ENCODE measurements at regions not wholly inside any gene's neighbourhood (a gene's known extent, or its start where the extent isn't known, plus 50 kb on each side); places are given as distances from the start of the nearest gene placed in this dataset.

DNA sequence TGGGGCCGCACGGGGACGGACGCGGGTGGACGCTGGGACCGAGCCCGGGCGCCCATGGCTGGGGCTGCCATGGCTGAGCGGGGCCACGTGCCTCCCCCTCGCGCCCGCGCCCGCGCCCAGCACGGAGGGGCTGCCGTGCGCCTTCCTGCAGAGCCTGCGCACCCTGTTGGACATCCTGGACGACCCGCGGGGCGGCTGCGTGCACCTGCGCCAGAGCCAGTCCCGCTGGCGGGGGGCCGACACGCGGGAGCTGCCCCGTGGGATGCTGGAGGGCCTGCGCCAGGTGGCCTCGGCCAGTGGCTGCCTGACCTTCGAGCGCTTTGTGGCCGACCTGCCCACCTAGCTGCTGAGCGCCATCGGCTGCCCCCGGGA lies 72.5 kb upstream of the KCTD7 start:
- TF ChIP-seq, protein P1, sequence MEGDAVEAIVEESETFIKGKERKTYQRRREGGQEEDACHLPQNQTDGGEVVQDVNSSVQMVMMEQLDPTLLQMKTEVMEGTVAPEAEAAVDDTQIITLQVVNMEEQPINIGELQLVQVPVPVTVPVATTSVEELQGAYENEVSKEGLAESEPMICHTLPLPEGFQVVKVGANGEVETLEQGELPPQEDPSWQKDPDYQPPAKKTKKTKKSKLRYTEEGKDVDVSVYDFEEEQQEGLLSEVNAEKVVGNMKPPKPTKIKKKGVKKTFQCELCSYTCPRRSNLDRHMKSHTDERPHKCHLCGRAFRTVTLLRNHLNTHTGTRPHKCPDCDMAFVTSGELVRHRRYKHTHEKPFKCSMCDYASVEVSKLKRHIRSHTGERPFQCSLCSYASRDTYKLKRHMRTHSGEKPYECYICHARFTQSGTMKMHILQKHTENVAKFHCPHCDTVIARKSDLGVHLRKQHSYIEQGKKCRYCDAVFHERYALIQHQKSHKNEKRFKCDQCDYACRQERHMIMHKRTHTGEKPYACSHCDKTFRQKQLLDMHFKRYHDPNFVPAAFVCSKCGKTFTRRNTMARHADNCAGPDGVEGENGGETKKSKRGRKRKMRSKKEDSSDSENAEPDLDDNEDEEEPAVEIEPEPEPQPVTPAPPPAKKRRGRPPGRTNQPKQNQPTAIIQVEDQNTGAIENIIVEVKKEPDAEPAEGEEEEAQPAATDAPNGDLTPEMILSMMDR (conservative IDR thresholded peaks at IDR 0.05; ENCODE audit: low read length): no peak
- TF ChIP-seq EZH2phosphoT487 (IDR thresholded peaks at IDR 0.05; ENCODE audit: borderline replicate concordance): no peak

All from Loucy (cell line).